WTC11 (cell line): ENCODE measurements at regions not wholly inside any gene's neighbourhood (a gene's known extent, or its start where the extent isn't known, plus 50 kb on each side); places are given as distances from the start of the nearest gene placed in this dataset.
A peak's percentile ranks its signal among the peaks of the same experiment; 100 is the strongest.

ENCODE experiments used
- ATAC-seq: fragments of 200-7000 bp; cut with Tn5 transposase; 2 replicates; pipeline ENCODE4 v1.10.0; 2021; ENCODE audit warnings: mild to moderate bottlenecking, moderate library complexity
- CTCF ChIA-PET: fragments of 300-600 bp; sonication (Branson Sonifier 250); formaldehyde crosslinking; loops from one replicate; lab custom pipeline; 2021; ENCODE audit warnings: antibody characterized with exemption; lab: Charles Lee
- POLR2A ChIA-PET: fragments of 350-600 bp; sonication (Branson Sonifier 250); formaldehyde crosslinking; loops from one replicate; lab custom pipeline; 2021; ENCODE audit warnings: antibody characterized with exemption; lab: Charles Lee
- DNase-seq: peaks from one replicate; pipeline ENCODE4 v3.0.0; 2021; ENCODE audit warnings: low spot score
- H3K27ac Mint-ChIP-seq: 2 replicates; pipeline ENCODE4 v1.8.0; 2021; ENCODE audit warnings: mixed read lengths
- H3K27me3 Mint-ChIP-seq: 2 replicates; pipeline ENCODE4 v1.8.0; 2021; ENCODE audit warnings: low read depth, mild to moderate bottlenecking, moderate library complexity, mixed read lengths
- H3K36me3 Mint-ChIP-seq: 2 replicates; pipeline ENCODE4 v1.8.0; 2021; ENCODE audit warnings: mixed read lengths
- H3K4me1 Mint-ChIP-seq: 2 replicates; pipeline ENCODE4 v1.8.0; 2022; ENCODE audit warnings: mixed read lengths
- H3K4me3 Mint-ChIP-seq: 2 replicates; pipeline ENCODE4 v1.8.0; 2021; ENCODE audit warnings: mild to moderate bottlenecking, moderate library complexity, mixed read lengths
- H3K9me3 Mint-ChIP-seq: 2 replicates; pipeline ENCODE4 v1.8.0; 2021; ENCODE audit warnings: mixed read lengths
- CREM ChIP-seq: sonication (generic); formaldehyde crosslinking; IDR thresholded peaks from 2 replicates; pipeline ENCODE4 v1.8.1; 2022; ENCODE audit warnings: mild to moderate bottlenecking, missing genetic modification reagents, moderate library complexity
- FOXK1 ChIP-seq: sonication (generic); formaldehyde crosslinking; IDR thresholded peaks from 2 replicates; pipeline ENCODE4 v1.8.0; 2022; ENCODE audit warnings: mild to moderate bottlenecking, moderate library complexity, missing genetic modification reagents
- FOXP1 ChIP-seq: sonication (generic); formaldehyde crosslinking; IDR thresholded peaks from 2 replicates; pipeline ENCODE4 v1.8.0; 2022; ENCODE audit warnings: missing genetic modification reagents, mild to moderate bottlenecking, moderate library complexity, borderline replicate concordance
- JUN ChIP-seq: sonication (generic); formaldehyde crosslinking; IDR thresholded peaks from 2 replicates; pipeline ENCODE4 v1.8.0; 2023; ENCODE audit warnings: mild to moderate bottlenecking, missing genetic modification reagents
- MXD4 ChIP-seq: fragments of 250-450 bp; sonication (Bioruptor Pico); IDR thresholded peaks from 2 replicates; pipeline ENCODE4 v1.8.0; 2021; ENCODE audit warnings: mild to moderate bottlenecking, moderate library complexity, borderline replicate concordance
- NFATC4 ChIP-seq: fragments of 250-450 bp; sonication (Bioruptor Pico); IDR thresholded peaks from 2 replicates; pipeline ENCODE4 v1.9.0; 2021; ENCODE audit warnings: mild to moderate bottlenecking
- OVOL2 ChIP-seq: fragments of 250-450 bp; sonication (Bioruptor Pico); IDR thresholded peaks from 2 replicates; pipeline ENCODE4 v1.9.0; 2021; ENCODE audit warnings: mild to moderate bottlenecking, borderline replicate concordance
- SMAD4 ChIP-seq: sonication (generic); formaldehyde crosslinking; IDR thresholded peaks from 2 replicates; pipeline ENCODE4 v1.8.0; 2022; ENCODE audit warnings: mild to moderate bottlenecking, missing genetic modification reagents
- SOX15 ChIP-seq: fragments of 250-450 bp; sonication (Bioruptor Pico); IDR thresholded peaks from 2 replicates; pipeline ENCODE4 v1.9.0; 2021; ENCODE audit warnings: mild to moderate bottlenecking
- TCF7 ChIP-seq: sonication (generic); formaldehyde crosslinking; IDR thresholded peaks from 2 replicates; pipeline ENCODE4 v1.8.0; 2022; ENCODE audit warnings: mild to moderate bottlenecking, low read depth, missing genetic modification reagents, moderate library complexity
- TP53 ChIP-seq: sonication (generic); formaldehyde crosslinking; IDR thresholded peaks from 2 replicates; pipeline ENCODE4 v1.8.1; 2023; ENCODE audit warnings: mild to moderate bottlenecking, missing genetic modification reagents
- ZBTB21 ChIP-seq: sonication (generic); formaldehyde crosslinking; IDR thresholded peaks from 2 replicates; pipeline ENCODE4 v1.8.1; 2023; ENCODE audit warnings: mild to moderate bottlenecking, missing genetic modification reagents, borderline replicate concordance
- ZNF138 ChIP-seq: sonication (generic); formaldehyde crosslinking; conservative IDR thresholded peaks from 2 replicates; pipeline ENCODE4 v1.8.1; 2022; ENCODE audit warnings: mild to moderate bottlenecking, moderate library complexity, missing genetic modification reagents
- ZNF416 ChIP-seq: fragments of 250-450 bp; sonication (Bioruptor Pico); IDR thresholded peaks from 2 replicates; pipeline ENCODE4 v1.9.0; 2021; ENCODE audit warnings: mild to moderate bottlenecking, inconsistent platforms
- ZNF671 ChIP-seq: fragments of 250-450 bp; sonication (Bioruptor Pico); IDR thresholded peaks from 2 replicates; pipeline ENCODE4 v1.8.0; 2021; ENCODE audit warnings: mild to moderate bottlenecking
- TF ChIP-seq, protein P1 (sequence below): fragments of 250-450 bp; sonication (Bioruptor Pico); IDR thresholded peaks from 2 replicates; pipeline ENCODE4 v2.1.2; 2022; ENCODE audit warnings: mild to moderate bottlenecking, moderate library complexity
- TF ChIP-seq, protein P2 (sequence below): sonication (generic); formaldehyde crosslinking; IDR thresholded peaks from 2 replicates; pipeline ENCODE4 v1.8.0; 2023; ENCODE audit warnings: missing genetic modification reagents
- TF ChIP-seq, protein P3 (sequence below): sonication (generic); formaldehyde crosslinking; IDR thresholded peaks from 2 replicates; pipeline ENCODE4 v1.8.1; 2023; ENCODE audit warnings: mild to moderate bottlenecking, missing genetic modification reagents, moderate library complexity
- TF ChIP-seq, protein P4 (sequence below): sonication (generic); formaldehyde crosslinking; IDR thresholded peaks from 2 replicates; pipeline ENCODE4 v1.8.1; 2022; ENCODE audit warnings: low read depth, missing genetic modification reagents, borderline replicate concordance
- TF ChIP-seq, protein P5 (sequence below): sonication (generic); formaldehyde crosslinking; IDR thresholded peaks from 2 replicates; pipeline ENCODE4 v1.8.1; 2022; ENCODE audit warnings: low read depth, mild to moderate bottlenecking, moderate library complexity, missing genetic modification reagents, borderline replicate concordance
- TF ChIP-seq, protein P6 (sequence below): sonication (generic); formaldehyde crosslinking; IDR thresholded peaks from 2 replicates; pipeline ENCODE4 v1.8.1; 2023; ENCODE audit warnings: mild to moderate bottlenecking, missing genetic modification reagents
- TF ChIP-seq, protein P7 (sequence below): sonication (generic); formaldehyde crosslinking; IDR thresholded peaks from 2 replicates; pipeline ENCODE4 v1.8.0; 2022; ENCODE audit warnings: mild to moderate bottlenecking, missing genetic modification reagents

DNA sequence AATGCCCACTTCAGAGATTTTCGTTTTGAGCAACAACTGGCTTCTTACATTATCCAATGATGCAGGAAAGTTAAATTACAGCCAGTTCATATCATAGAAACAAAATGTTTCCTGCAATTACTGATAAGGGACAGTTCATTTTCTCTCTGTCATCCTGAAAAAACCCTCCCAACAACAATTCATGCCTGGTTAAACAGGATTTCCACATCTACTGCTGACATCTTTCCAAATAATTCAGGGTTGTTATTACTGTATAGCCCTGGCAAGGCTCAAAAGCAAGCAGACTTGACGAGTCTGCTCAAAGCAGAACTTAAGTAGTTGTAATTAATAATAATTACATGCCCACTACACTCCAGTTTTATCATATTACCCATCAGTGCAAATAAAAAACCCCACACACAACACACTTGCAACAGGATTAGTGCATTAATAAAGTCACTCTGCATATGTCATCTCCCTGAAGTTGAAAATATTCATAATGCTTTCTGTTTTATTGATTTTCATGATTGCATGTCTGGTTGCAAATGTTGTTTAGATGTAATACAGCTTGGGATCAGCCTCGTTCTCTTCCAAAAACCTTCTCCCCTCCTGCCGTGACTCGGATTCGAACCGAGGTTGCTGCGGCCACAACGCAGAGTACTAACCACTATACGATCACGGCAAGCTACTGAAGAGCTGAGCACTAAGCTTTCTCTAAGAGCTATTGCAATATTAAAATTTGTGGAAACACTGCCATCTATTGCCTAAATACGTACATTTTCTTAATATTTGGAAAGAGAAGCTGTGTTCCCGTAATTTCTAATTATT is 119.6 kb upstream of the NFIB start:
- Mint-ChIP-seq H3K27ac (no peak overlapping the region), H3K4me1 (peaks cover 15% of the 10 kb centered on the region), H3K36me3 (no peaks in the 10 kb centered on the region), H3K9me3 (peaks cover 8% of the 10 kb centered on the region; the same call in 1 of the 2 replicates), H3K4me3 (no peak overlapping the region), H3K27me3 (no peaks in the 10 kb centered on the region)
- TF ChIP-seq, protein P1, sequence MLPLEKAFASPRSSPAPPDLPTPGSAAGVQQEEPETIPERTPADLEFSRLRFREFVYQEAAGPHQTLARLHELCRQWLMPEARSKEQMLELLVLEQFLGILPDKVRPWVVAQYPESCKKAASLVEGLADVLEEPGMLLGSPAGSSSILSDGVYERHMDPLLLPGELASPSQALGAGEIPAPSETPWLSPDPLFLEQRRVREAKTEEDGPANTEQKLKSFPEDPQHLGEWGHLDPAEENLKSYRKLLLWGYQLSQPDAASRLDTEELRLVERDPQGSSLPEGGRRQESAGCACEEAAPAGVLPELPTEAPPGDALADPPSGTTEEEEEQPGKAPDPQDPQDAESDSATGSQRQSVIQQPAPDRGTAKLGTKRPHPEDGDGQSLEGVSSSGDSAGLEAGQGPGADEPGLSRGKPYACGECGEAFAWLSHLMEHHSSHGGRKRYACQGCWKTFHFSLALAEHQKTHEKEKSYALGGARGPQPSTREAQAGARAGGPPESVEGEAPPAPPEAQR (CRISPR knock-in tag) = no peak
- TF ChIP-seq SOX15 (CRISPR knock-in tag) (no peak), ZBTB21 (CRISPR knock-in tag) (no peak), SMAD4 (CRISPR knock-in tag) (no peak), TCF7 (no peak), JUN (CRISPR knock-in tag) (no peak), FOXP1 (no peak), OVOL2 (no peak), ZNF138 (no peak)
- TF ChIP-seq, protein P2, sequence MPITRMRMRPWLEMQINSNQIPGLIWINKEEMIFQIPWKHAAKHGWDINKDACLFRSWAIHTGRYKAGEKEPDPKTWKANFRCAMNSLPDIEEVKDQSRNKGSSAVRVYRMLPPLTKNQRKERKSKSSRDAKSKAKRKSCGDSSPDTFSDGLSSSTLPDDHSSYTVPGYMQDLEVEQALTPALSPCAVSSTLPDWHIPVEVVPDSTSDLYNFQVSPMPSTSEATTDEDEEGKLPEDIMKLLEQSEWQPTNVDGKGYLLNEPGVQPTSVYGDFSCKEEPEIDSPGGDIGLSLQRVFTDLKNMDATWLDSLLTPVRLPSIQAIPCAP (CRISPR knock-in tag) = no peak
- TF ChIP-seq, protein P3, sequence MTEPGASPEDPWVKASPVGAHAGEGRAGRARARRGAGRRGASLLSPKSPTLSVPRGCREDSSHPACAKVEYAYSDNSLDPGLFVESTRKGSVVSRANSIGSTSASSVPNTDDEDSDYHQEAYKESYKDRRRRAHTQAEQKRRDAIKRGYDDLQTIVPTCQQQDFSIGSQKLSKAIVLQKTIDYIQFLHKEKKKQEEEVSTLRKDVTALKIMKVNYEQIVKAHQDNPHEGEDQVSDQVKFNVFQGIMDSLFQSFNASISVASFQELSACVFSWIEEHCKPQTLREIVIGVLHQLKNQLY = no peak
- TF ChIP-seq, protein P4, sequence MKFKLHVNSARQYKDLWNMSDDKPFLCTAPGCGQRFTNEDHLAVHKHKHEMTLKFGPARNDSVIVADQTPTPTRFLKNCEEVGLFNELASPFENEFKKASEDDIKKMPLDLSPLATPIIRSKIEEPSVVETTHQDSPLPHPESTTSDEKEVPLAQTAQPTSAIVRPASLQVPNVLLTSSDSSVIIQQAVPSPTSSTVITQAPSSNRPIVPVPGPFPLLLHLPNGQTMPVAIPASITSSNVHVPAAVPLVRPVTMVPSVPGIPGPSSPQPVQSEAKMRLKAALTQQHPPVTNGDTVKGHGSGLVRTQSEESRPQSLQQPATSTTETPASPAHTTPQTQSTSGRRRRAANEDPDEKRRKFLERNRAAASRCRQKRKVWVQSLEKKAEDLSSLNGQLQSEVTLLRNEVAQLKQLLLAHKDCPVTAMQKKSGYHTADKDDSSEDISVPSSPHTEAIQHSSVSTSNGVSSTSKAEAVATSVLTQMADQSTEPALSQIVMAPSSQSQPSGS (CRISPR knock-in tag) = no peak
- TF ChIP-seq, protein P5, sequence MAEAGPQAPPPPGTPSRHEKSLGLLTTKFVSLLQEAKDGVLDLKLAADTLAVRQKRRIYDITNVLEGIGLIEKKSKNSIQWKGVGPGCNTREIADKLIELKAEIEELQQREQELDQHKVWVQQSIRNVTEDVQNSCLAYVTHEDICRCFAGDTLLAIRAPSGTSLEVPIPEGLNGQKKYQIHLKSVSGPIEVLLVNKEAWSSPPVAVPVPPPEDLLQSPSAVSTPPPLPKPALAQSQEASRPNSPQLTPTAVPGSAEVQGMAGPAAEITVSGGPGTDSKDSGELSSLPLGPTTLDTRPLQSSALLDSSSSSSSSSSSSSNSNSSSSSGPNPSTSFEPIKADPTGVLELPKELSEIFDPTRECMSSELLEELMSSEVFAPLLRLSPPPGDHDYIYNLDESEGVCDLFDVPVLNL (CRISPR knock-in tag) = no peak
- ATAC-seq (0 out of 2 replicates have a peak, but pooled peaks have one; percentile 31), DNase-seq (no peak)
- ChIA-PET CTCF (interaction anchor here (0.7 to 1.4 kb wide), 7 partner anchors 9 to 335 kb away, joined by 3 to 5 read pairs (median 3); no protein-coding TSS in a partner anchor), POLR2A (no interaction called here)

GRCh38 chr9:14432666-14433350 is 118.9 kb upstream of the NFIB start:
- TF ChIP-seq, protein P6, sequence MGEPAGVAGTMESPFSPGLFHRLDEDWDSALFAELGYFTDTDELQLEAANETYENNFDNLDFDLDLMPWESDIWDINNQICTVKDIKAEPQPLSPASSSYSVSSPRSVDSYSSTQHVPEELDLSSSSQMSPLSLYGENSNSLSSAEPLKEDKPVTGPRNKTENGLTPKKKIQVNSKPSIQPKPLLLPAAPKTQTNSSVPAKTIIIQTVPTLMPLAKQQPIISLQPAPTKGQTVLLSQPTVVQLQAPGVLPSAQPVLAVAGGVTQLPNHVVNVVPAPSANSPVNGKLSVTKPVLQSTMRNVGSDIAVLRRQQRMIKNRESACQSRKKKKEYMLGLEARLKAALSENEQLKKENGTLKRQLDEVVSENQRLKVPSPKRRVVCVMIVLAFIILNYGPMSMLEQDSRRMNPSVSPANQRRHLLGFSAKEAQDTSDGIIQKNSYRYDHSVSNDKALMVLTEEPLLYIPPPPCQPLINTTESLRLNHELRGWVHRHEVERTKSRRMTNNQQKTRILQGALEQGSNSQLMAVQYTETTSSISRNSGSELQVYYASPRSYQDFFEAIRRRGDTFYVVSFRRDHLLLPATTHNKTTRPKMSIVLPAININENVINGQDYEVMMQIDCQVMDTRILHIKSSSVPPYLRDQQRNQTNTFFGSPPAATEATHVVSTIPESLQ (CRISPR knock-in tag) = no peak
- TF ChIP-seq FOXP1 (no peak), CREM (CRISPR knock-in tag) (no peak), FOXK1 (CRISPR knock-in tag) (no peak), MXD4 (no peak), TP53 (CRISPR knock-in tag) (no peak), NFATC4 (CRISPR knock-in tag) (no peak), ZNF416 (no peak), ZNF671 (CRISPR knock-in tag) (no peak)
- TF ChIP-seq, protein P7, sequence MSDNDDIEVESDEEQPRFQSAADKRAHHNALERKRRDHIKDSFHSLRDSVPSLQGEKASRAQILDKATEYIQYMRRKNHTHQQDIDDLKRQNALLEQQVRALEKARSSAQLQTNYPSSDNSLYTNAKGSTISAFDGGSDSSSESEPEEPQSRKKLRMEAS = no peak
- Mint-ChIP-seq H3K4me3 (no peak overlapping the region), H3K27me3 (no peaks in the 10 kb centered on the region), H3K9me3 (peaks cover 8% of the 10 kb centered on the region; the same call in 1 of the 2 replicates), H3K27ac (no peak overlapping the region), H3K4me1 (peaks cover 14% of the 10 kb centered on the region), H3K36me3 (no peaks in the 10 kb centered on the region)
- DNase-seq (no peak), ATAC-seq (no peak)
- POLR2A ChIA-PET = no interaction called here
- CTCF ChIA-PET = interaction anchor here (1.2 kb wide), 1 partner anchor 317 kb away, joined by 3 read pairs; no protein-coding TSS in a partner anchor
